HG02973 (cell line): ENCODE measurements at regions not wholly inside any gene's neighbourhood (a gene's known extent, or its start where the extent isn't known, plus 50 kb on each side); places are given as distances from the start of the nearest gene placed in this dataset.

Source experiments
- ATAC-seq: cut with Tn5 transposase; IDR thresholded peaks from one replicate; pipeline ENCODE4 v1.9.1; 2021; ENCODE audit warnings: moderate library complexity; ENCODE audit not compliant: unreplicated experiment

DNA sequence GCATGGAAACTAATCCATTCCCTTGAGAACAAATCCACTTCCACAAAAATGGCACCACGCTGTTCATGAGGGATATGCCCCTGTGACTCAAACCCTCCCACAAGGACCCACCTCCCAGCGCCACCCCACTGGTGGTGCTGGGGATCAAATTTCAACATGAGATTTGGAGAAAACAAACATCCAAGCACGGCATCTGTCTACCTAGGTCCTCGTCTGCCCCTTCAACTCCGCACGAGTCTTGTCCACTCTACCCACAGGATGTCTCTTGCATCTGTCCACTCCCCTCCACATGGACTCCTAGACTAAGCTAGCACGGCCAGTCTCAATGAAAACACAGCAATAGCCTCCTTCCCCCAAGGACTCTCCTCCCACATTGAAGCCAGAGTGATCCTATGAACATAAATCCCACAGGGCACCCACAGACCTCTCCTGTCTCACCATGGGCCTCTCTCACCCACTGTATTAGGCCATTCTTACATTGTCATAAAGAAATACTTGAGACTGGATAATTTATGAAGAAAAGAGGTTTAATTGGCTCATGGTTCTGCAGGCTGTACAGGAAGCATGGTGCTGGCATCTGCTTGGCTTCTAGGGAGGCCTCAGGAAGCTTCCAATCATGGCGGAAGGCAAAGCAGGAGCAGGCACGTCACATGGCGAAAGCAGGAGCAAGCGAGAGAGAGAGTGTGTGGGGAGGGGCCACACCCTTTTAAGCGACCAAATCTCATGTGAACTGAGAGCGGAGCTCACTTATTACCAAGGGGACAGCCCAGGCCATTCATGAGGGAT, 101.4 kb downstream of the TOMM20 start:
- ATAC-seq = no peak

DNA sequence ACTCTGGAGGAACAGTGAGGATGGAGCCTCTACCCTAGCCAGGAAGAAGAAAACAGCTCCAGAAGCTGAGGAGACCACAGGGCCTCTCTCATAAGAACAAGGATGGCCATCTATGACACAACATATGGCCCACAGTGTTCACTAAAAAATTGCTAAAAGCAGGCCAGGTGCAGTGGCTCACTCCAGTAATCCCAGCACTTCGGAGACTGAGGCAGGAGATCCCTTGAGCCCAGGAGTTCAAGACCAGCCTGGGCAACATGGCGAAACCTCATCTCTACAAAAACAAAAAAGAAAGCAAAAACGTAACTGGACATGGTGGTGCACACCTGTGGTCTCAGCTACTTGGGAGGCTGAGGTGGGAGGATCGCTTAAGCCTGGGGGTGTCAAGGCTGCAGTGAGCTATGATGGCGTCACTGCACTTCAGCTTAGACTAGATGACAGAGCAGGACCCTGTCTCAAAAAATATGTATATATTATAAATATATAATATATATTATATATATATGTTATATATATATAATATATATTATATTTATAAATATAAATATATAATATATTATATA, 103.1 kb downstream of the TOMM20 start:
- no peak for ATAC-seq

DNA sequence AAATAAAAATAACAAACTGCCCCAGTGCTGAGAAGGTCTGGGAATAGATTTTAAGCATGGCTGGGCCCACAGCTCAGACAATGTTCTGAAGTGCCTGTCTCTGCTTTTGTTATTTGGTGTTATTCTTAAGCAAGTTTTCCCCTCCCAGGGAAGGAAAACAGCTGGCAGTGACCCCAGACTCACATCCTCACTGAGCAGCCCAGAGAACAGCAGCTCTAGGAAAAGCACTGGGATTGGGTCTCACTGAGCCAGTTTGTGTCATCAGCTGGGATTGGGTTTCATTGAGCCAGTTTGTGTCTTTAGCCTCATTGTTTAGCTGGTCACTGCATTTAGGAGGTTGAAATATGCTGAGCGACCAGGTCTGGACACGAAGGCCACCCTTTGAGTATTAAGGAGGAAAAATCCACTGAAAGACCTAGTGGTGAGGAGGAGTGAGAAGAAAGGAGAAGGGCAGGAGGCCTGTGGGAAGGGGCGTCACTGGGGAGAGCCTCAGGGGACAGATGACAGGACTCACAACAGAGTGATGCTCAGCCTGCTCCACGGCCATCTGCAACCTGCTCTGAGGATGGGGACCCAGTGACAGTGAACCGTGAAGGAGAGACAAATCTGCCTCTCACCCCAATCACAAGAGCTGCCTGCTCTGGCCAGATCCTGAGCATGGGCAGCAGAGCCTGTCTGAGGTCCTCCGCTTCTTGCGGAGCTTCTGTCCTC, 103.8 kb downstream of the TOMM20 start:
- no peak for ATAC-seq

DNA sequence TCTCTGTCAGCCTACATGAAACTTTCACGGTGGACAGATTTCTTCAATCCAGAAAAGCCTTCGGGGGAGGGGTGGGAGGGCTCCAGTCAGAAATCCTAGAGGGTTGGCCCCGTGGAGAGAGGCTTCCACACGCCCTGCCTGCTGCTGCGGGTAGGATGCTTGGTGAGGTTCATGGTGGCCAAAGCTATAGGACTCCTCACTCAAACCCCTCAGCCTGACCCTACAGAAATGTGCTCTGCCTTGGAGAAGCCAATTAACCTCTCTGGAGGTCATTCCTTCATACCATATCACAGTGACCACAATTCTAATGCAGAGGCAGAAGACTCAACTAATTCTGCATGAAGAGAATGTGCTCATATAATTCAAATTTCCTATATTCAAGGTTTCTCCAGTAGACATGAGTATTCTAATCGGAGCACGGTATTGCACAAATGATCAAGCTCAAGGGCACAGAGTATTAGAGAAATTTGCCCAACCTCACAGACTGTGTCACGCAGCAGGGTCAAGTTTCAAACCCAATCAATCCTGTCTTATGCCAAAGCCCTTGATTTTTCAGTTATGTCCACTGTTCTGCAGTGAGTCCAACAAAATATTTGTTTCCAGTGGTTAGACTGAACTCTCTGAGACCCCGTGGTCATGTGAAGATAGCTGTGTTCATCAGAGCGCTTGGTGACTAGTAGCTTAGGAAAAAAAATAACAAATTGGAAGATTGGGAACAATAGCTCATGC, 104.8 kb downstream of the TOMM20 start:
- ATAC-seq = no peak

DNA sequence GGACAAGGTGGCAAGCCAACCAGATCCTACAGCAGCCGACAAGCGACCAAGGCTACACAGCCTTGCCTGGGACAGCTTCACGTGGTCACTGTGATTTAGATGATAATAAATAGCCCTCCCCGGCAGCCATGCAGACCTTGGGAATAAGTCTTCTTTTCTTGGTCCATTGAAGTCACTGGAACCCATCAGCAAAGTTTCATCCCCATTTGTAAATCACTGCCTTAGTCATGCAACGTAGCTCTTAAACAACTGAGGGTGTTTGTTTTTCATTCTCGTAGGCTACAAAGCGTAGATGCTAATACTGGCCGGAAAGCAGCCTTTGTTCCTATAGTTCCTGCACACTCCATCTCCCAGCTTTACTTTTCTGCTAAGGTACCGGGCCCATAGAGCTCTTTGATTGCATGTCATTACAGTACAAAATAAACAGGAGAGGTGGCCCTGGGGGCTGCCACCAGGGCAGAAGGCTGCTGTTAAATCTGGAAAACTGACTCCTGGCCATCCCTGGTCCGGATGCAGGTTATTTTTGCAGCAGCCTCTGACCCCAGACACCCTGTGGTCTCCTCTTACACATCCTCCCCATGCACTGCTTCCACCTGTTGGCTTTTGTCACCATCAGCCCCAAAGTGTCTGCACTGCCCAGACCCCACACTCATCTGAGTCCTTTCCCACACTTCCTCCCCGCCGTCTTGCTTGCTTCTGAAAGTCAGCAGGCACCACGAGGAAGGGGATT, 105.5 kb downstream of the TOMM20 start:
- peak; percentile 61 for ATAC-seq

DNA sequence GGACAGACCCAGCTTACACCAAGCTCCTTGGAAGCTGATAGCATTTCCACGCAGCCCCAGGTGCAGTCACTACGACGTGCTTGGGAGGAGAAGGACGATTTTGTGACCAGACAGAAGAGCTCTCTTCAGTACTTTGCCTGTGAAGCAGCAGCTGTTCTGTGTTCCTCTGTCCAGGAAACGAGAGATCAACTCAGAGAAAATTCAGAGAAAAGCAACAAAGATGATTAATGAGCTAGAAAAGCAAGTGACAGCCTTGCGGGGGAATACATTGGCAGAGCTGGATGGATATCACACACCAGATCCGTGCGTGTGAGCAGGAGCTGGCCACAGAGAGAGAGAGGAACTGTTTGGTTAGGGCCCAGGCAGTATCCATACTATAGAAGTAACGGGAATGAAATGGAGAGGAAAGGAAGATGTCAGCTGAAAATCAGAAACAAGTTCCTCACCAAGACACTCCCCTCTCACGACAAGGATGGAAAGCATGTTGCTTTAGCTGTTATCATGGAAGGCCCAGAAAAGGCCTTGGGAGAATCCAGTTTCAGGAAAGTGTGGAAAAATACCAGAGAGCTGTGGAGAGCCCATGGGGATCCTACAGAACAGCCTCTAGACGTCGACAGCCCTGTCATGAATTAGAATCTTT, 106.2 kb downstream of the TOMM20 start:
- ATAC-seq = no peak

DNA sequence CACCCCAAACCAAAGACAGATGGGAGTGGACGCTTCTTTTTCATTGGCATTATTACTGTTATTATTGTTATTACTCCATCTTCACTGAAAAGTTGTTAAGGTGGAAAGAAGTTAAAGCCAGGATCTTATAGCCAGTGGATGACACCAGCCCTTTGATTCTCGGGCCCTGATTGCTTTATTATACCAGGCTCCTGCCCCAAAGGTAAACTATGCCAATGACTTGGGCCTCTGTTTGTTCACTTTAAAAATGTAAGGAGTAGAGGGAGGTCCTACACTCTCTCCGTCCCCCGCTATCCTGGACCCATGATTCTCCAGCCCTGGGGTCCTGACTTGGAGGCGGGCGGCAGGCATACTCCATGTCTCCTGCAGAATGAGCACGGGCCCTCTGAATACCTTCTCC, 106.8 kb downstream of the TOMM20 start:
- ATAC-seq = no peak

DNA sequence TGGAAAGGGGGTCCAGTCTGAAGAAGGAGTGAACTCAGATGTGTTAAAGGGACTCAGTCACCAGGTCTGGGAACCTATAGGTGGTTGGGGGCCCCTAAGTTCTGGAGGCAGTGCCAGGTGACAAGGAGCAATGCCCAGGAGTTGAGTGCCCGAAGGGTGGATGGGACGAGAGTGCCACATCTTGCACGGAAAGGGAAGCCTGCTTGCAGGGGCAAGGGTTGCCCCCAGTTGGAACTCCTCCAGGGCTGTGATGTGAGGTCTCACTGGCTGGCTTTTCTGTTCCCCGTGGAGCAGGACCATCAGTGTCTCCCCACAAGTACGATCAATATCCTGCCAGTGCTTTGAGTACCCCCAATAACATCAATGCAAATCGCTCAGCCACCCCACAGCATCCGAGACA, 107.3 kb downstream of the TOMM20 start:
- no peak for ATAC-seq

DNA sequence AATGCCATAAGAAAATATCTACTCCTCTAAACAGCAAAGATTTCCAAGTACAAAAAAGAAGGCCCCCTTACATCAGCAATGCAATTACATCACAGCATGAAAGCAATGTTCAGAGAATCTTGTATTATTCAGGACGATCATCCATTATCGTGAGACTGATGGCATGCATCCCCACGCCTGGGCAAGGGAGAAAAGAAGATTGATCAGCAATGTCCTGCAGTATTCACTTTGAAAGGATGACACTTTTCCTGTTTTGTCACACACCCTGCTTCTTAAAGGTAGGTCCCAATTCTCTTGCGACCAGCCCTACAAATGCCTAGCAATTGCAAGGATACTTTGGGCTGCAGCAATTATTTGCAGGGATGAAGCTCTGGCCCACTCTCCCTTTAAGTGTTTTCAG, 108.7 kb downstream of the TOMM20 start:
- no peak for ATAC-seq

DNA sequence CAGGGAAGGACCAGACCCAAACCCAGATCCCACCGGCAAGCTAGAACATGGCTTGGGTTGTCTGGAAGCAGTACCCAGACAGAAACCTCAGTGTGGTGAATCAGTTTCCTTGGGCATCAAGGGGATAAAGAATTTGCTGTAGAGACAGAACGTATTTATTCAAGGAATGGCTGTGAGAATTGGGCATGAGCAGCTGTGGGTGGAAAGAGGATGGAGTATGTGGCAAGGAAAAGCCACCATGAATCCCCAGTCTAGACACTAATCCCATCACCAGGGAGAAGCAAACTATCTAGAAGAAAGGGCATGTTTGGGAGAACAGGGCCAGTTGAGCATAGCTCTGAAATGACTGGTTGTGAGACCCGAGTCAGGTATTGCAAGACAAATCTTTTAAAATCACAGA, 109.2 kb downstream of the TOMM20 start:
- no peak for ATAC-seq

DNA sequence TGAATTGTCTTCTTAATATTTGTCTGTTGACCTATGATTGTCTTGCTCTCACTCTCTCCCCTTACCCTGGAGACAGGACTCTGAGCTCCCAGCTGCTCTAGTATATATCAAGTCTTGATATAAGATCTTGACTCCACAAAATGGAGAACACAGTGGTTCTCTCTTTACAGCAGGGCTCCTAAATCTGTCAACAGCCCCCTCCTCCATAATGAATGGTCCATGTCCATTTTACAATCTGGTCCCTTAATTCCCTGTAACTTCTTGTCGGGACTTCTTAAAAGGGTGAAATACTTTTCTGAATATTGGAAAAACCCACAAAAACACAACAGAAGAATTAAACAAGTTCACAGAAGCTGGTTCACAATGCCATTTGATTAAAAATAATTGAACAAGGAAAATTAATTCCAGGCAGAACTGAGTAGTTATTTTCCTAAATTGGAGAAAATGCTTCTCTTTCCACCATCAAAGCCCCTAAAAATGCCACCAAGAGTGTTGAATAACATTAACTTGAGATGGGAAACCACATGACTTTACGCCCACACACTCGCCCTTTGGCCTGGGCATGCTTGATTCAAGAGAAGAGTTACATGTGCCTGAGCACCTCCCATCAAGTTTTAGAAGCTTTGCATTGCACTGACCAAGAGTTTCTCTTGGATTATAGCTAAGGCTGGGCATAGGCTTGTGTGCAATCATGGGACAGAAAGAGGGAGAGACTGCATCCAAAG, 109.8 kb downstream of the TOMM20 start:
- ATAC-seq = no peak

DNA sequence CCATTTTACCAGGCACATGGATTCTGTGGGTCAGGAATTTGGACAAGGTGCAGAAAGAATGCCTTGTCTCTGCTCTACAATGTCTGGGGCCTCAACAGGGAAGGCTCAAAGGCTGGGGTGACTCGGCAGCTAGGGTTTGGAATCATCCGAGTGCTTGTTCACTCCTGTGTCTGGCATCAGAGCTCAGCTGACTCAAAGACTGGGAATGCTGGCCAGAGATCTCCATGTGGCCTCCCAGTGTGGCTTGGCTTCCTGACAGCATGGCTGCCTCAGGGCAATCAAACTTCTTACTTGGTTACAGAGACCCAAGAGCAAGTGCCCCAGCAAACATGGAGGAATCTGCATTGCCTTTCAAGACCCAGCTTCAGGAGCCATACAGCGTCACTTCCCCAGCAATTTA, 110.5 kb downstream of the TOMM20 start:
- ATAC-seq = no peak

DNA sequence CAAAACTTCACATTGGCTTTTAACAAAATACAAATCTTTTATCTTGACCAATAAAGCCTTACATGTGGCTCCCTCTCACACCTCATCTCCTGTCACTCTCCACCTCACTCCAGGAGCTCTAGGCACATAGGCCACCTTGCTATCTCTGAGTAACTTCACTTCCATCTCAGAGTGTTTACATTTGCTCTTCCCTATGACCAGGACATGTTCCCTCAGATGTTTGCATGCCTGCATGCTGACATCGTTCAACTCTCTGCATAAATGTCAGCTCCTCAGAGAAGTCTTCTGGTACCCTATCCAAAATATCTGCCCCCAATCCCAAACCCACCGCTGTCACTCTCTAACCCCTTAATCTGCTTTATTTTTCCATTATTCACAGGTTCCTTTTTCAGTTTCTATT, 110.9 kb downstream of the TOMM20 start:
- ATAC-seq = no peak

DNA sequence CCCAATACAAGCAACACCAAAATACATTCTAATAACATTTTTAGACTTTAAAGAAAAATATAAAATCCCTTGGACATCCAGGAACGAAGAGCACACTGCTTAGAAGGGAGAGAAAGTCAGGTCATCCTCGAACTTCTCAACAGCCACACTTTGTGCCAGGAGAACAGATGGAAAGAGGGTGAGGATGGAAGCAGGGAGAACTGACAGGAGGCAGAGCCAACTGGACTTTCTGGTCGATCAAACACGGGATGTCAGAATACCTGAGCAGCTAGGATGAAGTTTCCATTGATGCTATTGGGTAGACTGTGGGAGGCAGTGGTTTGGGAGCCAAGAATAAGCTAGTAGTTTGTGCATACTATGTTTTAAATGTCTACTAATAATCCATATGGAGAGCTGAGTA, 111.4 kb downstream of the TOMM20 start:
- ATAC-seq = no peak

DNA sequence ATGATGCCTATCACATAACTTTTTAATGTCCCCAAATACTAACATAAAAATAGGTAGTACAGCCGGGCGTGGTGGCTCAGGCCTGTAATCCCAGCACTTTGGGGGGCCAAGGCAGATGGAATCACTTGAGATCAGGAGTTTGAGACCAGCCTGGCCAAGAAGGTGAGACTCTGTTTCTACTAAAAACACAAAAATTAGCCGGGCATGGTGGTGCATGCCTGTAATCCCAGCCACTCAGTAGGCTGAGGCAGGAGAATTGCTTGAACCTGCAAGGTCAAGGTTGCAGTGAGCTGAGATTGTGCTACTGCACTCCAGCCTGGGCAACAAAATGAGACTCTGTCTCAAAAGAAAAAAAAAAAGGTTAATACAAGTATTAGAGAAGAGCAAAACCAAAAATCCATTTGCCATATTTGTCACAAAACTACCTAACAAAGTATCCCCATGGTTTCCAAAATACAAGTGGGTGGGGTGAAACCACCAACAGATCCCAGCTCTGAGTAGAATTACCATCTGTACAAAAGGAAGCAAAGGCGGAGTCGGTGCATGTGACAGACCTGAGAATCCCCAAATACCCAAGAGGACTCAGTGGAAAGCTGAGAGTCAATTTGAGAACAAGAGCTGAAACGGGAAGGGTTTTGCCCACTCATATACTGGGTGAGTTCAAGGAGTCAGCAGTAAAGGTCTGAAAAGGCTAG, 113.2 kb downstream of the TOMM20 start:
- peak; percentile 36 for ATAC-seq

DNA sequence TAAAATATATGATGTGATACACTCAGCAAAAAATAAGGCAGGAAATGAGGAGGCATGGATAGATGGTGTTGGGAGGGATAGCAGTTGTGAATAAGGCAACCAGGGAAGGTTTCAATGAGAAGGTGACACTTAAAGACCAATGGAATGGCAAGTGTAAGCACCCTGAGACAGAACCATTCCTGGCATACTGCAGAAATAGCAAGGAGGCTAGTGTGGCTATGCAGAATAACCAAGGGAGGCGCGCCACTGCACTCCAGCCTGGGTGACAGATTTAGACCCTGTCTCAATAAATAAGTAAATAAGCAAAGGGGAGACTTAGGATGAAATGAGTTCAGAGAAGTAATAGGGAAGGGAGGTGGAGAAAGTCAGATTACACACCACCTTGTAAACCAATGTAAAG, 113.9 kb downstream of the TOMM20 start:
- ATAC-seq = no peak

DNA sequence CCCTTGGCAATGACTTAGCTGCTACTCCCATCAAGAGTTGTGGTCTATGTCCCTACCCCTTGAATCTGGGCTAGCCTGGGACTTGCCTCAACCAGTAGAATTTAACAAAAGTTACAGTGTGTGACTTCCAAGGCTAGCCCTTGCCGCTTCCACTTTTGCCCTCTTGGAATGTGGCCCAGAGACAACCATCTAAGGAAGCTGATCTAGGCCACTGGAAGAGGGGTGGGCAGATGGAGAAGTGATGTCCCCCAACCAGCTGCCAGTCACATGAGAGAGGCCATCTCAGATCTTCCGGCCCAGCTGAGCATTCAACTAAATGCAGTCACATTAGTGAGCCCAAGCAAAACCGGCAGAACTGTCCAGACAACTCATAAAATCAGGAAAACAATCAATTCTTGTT, 115.1 kb downstream of the TOMM20 start:
- no peak for ATAC-seq

DNA sequence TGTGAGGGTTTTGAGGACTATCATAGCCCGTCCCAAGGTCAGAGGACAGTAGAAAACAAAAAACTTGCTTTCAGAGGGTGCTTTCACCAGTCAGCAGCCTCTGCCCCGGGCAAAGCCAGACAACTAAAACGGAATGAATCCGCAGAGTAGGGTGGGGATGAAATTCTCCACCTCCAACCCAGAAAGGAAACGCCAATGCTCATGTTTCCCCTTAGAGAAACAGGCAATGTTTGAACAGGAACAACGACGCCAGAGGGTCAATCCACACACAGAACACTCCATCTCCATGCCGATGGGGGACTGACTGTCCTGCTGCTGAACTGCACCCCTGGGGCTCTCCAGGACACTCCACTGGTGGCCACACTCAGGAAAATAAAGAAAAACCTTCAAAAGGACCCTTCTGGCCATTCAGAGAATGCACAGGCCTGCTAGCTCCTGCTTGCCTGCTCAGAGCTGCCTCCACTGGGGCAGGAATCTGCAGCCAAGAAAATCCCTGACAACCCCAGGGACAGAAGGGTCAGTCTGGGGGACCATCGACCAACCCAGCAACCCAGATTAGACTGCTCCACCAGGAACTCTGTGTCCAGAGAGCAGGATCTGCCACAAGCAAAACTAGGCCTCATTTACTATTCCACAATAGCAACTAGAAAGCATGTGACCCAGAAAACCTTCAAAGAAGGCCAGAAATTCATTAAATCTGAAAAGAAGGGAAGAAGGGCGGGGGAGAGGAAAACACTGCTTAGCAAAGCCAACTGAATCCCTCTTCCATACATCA, 116.0 kb downstream of the TOMM20 start:
- no peak for ATAC-seq
